NB4 (cell line): ENCODE measurements at regions not wholly inside any gene's neighbourhood (a gene's known extent, or its start where the extent isn't known, plus 50 kb on each side); places are given as distances from the start of the nearest gene placed in this dataset.

Experiments
- MYC ChIP-seq: IDR thresholded peaks from 2 replicates; pipeline ENCODE4 v1.6.1; 2011; ENCODE audit warnings: low read depth, low read length
- POLR2A ChIP-seq: IDR thresholded peaks from 2 replicates; pipeline ENCODE4 v1.6.1; 2011; ENCODE audit warnings: mild to moderate bottlenecking; ENCODE audit not compliant: insufficient read length; ENCODE audit errors: extremely low read depth
- TF ChIP-seq, protein P1 (sequence below): IDR thresholded peaks from one replicate; pipeline ENCODE4 v1.5.1; 2012; ENCODE audit warnings: low read depth, low read length
- TF ChIP-seq, protein P2 (sequence below): IDR thresholded peaks from 2 replicates; pipeline ENCODE4 v1.6.1; 2011; ENCODE audit warnings: low read depth, low read length

DNA sequence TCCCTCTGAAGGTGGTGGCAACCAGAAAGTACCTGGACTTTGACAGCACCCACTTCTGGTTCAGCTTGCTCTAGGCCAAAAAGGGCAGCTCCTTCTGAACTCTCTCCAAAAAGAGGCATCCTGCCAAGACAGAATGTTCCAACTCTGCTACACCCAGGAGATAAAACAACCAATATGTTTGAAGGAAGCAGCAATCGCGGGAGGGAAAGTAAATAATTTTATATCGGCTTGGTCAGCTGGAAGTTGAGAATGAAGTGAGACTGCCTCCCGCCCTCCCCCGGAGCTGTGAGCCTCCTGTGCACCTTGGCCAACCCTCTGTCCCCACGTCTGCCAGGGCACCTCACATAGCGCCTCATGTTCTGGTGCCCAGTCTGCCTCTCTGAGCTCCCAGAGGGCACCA is 130.3 kb upstream of the ATP1A1 start:
- TF ChIP-seq POLR2A = no peak
- no peak for TF ChIP-seq MYC
- TF ChIP-seq, protein P1, sequence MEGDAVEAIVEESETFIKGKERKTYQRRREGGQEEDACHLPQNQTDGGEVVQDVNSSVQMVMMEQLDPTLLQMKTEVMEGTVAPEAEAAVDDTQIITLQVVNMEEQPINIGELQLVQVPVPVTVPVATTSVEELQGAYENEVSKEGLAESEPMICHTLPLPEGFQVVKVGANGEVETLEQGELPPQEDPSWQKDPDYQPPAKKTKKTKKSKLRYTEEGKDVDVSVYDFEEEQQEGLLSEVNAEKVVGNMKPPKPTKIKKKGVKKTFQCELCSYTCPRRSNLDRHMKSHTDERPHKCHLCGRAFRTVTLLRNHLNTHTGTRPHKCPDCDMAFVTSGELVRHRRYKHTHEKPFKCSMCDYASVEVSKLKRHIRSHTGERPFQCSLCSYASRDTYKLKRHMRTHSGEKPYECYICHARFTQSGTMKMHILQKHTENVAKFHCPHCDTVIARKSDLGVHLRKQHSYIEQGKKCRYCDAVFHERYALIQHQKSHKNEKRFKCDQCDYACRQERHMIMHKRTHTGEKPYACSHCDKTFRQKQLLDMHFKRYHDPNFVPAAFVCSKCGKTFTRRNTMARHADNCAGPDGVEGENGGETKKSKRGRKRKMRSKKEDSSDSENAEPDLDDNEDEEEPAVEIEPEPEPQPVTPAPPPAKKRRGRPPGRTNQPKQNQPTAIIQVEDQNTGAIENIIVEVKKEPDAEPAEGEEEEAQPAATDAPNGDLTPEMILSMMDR = no peak
- TF ChIP-seq, protein P2, sequence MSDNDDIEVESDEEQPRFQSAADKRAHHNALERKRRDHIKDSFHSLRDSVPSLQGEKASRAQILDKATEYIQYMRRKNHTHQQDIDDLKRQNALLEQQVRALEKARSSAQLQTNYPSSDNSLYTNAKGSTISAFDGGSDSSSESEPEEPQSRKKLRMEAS = no peak
